Fibroblast of the aortic adventitia (primary cell): ENCODE measurements at regions not wholly inside any gene's neighbourhood (a gene's known extent, or its start where the extent isn't known, plus 50 kb on each side); places are given as distances from the start of the nearest gene placed in this dataset.
"Not testable (repeated sequence)": the region's sequence is repeated elsewhere in the genome, so short reads cannot be mapped to it uniquely, and the experiment has no call there.

ENCODE experiments used
- DNase-seq: peaks from one replicate; pipeline ENCODE4 v3.0.0-alpha.2; 2010; ENCODE audit warnings: low read depth
- H3K4me3 ChIP-seq: 2 replicates; pipeline ENCODE4 v1.5.1; 2011; ENCODE audit warnings: low read depth, mild to moderate bottlenecking, control low read depth, low read length, moderate library complexity
- TF ChIP-seq, protein P1 (sequence below): IDR thresholded peaks from 2 replicates; pipeline ENCODE4 v1.5.1; 2011; ENCODE audit warnings: mild to moderate bottlenecking, low read length, control low read depth, inconsistent platforms; ENCODE audit not compliant: insufficient read depth

DNA sequence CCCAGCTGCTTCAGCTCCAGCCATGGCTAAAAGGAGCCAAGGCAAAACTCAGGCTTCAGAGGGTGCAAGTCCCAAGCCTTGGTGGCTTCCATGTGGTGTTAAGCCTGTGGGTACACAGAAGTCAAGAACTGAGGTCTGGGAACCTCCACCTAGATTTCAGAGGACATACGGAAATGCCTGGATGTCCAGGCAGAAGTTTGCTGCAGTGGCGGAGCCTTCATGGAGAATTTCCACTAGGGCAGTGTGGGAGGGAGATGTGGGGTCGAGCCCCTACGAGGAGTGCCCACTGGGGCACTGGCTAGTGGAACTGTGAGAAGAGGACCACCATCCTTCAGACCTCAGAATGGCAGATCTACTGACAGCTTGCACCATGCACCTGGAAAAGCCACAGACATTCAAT, 76.1 kb upstream of the KCTD1 start:
- H3K4me3 ChIP-seq = no peak overlapping the region
- DNase-seq = no peak
- TF ChIP-seq, protein P1, sequence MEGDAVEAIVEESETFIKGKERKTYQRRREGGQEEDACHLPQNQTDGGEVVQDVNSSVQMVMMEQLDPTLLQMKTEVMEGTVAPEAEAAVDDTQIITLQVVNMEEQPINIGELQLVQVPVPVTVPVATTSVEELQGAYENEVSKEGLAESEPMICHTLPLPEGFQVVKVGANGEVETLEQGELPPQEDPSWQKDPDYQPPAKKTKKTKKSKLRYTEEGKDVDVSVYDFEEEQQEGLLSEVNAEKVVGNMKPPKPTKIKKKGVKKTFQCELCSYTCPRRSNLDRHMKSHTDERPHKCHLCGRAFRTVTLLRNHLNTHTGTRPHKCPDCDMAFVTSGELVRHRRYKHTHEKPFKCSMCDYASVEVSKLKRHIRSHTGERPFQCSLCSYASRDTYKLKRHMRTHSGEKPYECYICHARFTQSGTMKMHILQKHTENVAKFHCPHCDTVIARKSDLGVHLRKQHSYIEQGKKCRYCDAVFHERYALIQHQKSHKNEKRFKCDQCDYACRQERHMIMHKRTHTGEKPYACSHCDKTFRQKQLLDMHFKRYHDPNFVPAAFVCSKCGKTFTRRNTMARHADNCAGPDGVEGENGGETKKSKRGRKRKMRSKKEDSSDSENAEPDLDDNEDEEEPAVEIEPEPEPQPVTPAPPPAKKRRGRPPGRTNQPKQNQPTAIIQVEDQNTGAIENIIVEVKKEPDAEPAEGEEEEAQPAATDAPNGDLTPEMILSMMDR = no peak

DNA sequence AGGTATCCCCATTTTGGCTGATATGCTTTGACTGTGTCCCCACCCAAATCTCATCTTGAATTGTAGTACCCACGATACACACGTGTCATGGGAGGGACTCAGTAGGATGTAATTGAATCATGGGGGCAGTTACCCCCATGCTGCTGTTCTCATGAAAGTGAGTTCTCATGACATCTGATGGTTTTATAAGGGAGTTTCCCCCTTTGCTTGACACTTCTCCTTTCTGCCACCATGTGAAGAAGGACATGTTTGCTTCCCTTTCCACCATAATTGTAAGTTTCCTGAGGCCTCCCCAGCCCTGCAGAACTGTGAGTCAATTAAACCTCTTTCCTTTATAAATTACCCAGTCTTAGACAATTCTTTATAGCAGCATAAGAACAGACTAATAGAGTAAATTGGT, 75.0 kb upstream of the KCTD1 start:
- H3K4me3 ChIP-seq, DNase-seq: not testable (repeated sequence)

DNA sequence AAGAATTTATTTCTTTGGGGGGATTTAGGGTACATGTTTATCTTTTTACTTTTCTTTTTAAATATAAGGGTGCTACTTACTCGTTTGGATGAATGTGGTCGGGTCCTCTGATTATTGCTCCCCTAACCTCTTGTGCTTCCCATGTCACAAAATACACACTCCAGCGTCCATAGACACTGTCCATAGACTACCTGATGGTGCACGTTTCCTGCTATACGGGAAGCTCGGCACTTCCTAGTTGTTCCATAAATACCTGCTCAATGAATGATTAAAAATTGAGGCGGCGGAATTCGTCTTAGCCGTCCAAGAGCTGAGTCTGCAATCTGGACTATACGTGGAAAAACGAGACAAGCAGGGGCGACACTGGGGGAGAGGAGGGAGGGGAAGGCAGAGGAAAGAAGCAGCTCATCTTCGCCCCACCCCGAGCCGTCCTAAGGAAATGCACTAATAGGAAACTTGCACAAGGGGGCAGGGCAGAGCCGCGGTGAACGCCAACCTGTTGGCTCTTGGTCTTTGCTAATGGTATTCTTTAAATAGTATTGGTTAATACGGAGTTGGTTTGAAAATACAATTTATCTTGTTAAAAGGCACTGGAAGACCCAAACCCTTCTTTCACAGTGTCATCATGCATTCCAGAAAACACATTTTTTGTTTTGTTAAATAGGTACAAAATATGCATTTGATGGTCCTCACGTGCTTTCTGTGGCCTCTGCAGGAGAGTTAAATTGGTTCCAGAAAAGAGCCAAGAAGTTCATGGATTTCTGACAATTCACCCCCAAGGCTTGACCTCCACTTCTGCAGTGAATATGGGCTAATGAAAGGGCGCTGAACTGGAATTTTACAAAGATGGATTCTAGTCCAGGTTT, 73.0 kb upstream of the KCTD1 start:
- peak; percentile 33 for DNase-seq
- no peak overlapping the region for H3K4me3 ChIP-seq
- TF ChIP-seq, protein P1 = peak; percentile 61

DNA sequence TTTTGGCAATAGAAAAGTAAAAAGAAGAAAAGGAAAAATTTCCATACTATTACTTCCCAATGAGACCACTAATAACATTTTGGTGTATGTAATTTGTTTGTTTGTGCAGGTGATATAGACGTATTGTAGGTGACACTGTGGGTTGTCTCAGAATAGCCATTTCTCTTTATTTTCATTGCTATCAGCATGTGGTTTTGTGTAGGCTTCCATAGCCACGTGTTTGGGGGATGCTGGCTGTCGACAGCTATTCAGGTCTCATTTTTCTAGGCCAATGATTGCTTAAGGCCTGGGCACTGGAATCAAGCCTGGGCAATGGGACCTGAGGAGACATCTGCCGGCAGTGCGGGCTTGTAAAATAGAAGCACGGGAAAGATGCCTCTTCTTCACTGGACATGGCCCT, 71.0 kb upstream of the KCTD1 start:
- TF ChIP-seq, protein P1 = no peak
- DNase-seq = no peak

DNA sequence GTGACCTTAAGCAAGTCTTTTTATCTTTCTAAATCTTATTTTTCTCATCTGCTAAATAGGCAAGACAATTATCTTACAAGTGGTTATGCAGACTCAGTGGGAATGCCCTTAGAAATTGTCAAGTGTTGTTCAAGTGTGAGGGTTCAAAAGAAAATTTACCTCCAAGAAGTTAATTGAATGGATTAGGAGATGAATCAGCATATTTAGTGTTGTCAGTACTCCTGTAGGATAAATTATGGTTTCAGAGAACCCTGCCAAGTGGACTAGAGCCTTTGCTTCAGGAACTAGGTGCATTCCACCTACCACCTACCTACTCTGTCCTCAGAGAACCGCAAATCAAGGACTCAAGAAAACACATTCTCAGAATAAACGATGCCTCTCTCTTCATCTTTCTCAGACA, 69.8 kb upstream of the KCTD1 start:
- DNase-seq = no peak
- H3K4me3 ChIP-seq = no peak overlapping the region
- TF ChIP-seq, protein P1 = no peak

More for the DNA sequence above, 71.0 kb upstream of the KCTD1 start:
- no peak overlapping the region for H3K4me3 ChIP-seq

DNA sequence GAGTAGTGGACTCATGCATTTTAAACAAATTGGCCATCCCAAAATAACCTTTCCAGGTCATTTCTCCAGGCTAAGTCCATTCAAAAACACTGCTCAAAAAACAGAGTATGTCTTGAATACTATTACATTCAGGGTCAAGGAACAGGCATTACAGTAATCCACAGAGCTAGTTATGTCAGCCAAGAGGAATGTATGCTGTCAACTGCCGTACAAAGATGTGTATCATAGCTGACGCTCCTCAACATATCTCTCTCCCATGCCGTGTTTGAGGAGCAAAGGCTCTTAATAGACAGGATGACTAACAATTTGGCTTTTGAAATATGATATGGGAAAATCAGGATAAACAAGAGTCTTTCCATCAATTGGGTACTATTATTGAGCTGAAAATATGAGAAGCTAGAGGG, 68.8 kb upstream of the KCTD1 start:
- peak; percentile 66 for DNase-seq
- TF ChIP-seq, protein P1 = no peak
- H3K4me3 ChIP-seq = no peak overlapping the region

DNA sequence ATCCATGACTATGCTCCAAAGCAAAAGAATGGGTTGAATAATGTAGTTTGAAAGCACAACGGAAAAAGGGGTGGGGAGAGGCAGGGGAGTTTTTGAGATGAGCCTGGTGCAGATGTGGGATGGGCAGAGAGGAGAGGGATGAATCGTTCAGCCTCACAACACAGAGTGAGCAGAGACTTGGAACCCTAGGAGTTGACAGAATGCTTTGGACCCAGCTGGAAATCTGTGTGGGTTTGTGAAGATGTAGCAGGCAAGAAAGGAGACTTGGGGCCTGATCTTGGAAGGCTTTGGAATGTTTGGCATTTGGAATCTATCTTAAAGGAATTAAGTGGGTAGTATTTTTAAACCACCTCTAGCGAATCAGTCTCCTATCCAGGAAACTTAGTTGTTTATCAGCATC, 66.0 kb upstream of the KCTD1 start:
- TF ChIP-seq, protein P1 = no peak
- DNase-seq = no peak
- H3K4me3 ChIP-seq = no peak overlapping the region
